Stimulated activated CD4-positive, alpha-beta T cell treated with anti-CD3 and anti-CD28 coated beads, Interleukin-2, amount 100 ng/mL, for 48 hours (primary cell): ENCODE measurements at regions not wholly inside any gene's neighbourhood (a gene's known extent, or its start where the extent isn't known, plus 50 kb on each side); places are given as distances from the start of the nearest gene placed in this dataset.

ENCODE experiments used
- DNase-seq, 2 donors: peaks; one replicate each; pipeline ENCODE4 v3.0.0-alpha.2; 2020

- DNase-seq = no peak
Measured at GRCh38 chr18:2466978-2467377, 104.3 kb downstream of the METTL4 start.

- DNase-seq = no peak
Measured at GRCh38 chr18:2468051-2468450, 103.3 kb downstream of the METTL4 start.

GRCh38 chr18:2471523-2471922, 99.8 kb downstream of the METTL4 start:
- DNase-seq = no peak

GRCh38 chr18:2478662-2479061, 92.6 kb downstream of the METTL4 start:
- no peak for DNase-seq

- DNase-seq = no peak
Measured at GRCh38 chr18:2480536-2480935, 90.8 kb downstream of the METTL4 start.

GRCh38 chr18:2482706-2483475, 88.4 kb downstream of the METTL4 start:
- no peak for DNase-seq

- DNase-seq = no peak
Measured at GRCh38 chr18:2485983-2486382, 85.3 kb downstream of the METTL4 start.

GRCh38 chr18:2486426-2486825, 84.9 kb downstream of the METTL4 start:
- no peak for DNase-seq
